ENCODE measurements at regions not wholly inside any gene's neighbourhood (a gene's known extent, or its start where the extent isn't known, plus 50 kb on each side); places are given as distances from the start of the nearest gene placed in this dataset.
"Not testable (repeated sequence)": the region's sequence is repeated elsewhere in the genome, so short reads cannot be mapped to it uniquely, and the experiment has no call there.

DNA sequence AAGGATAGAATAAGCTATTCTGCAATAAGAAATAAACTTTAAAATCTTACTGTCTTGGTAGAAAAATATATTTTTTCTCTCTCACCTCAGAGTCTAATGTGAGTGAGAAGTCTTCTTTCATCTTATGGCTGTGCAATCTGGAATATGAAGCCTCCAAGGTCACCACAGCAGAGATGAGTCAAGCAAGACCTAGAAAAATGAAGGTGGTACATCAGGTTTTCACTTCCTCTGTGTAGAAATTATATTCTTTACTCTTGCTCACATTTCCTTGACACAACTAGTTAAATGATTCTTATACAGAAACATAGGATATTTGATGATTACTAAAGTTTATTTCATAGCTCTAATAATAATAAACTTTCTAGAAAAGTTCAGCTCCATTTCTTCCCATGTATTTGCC is 211.4 kb downstream of the CXXC4 start:
- H3K4me3 ChIP-seq (replicated peaks; ENCODE audit: low read depth, low read length): no peak overlapping the region
- TF ChIP-seq CTCF (IDR thresholded peaks at IDR 0.05; ENCODE audit: low read depth, low read length, missing control alignments): no peak

DNA sequence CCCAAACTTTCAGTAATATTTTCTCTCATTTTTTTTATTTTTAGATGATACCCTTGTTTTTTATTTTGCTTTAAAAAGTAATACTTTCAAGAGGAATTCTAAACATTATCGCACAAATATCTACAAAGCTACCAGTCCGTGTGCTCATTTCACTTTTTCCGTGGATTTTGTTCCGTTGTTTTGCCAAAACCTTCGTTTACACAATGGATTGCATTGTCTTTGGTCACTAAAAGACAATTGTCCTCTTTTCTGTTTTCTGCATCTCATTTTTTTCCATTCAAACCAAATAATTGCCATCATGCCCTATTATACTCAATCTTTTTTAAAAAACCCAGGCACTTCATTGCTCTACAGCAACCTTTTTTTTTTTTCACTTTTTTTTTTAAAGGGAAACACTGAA is 214.9 kb downstream of the CXXC4 start:
- no peak for DNase-seq (ENCODE audit: extremely low read depth, low read depth)
- no peak overlapping the region for H3K4me3 ChIP-seq (replicated peaks; ENCODE audit: low read depth, low read length)
- TF ChIP-seq CTCF (IDR thresholded peaks at IDR 0.05; ENCODE audit: low read depth, low read length, missing control alignments): no peak

More for the DNA sequence above, 211.4 kb downstream of the CXXC4 start:
- no peak for DNase-seq (ENCODE audit: extremely low read depth, low read depth)

- no peak for TF ChIP-seq CTCF (IDR thresholded peaks at IDR 0.05; ENCODE audit: low read depth, low read length, missing control alignments)
- no peak for DNase-seq (ENCODE audit: extremely low read depth, low read depth)
- H3K4me3 ChIP-seq (replicated peaks; ENCODE audit: low read depth, low read length): no peak overlapping the region
Measured at GRCh38 chr4:104272966-104273365, 221.7 kb downstream of the CXXC4 start.

DNA sequence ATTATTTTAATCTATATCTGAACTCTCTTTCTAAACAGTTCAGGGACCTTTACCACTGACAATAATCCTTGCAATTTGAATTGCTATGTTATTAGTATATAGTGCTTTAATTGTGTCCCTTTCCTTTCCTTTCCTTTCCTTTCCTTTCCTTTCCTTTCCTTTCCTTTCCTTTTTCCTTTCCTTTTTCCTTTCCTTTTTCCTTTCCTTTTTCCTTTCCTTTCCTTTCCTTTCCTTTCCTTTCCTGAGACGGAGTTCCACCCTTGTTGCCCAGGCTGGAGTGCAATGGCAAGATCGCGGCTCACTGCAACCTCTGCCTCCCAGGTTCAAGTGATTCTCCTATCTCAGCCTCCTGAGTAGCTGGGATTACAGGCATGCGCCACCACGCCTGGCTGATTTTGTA is 225.1 kb downstream of the CXXC4 start:
- DNase-seq (ENCODE audit: extremely low read depth, low read depth); H3K4me3 ChIP-seq (replicated peaks; ENCODE audit: low read depth, low read length): not testable (repeated sequence)

DNA sequence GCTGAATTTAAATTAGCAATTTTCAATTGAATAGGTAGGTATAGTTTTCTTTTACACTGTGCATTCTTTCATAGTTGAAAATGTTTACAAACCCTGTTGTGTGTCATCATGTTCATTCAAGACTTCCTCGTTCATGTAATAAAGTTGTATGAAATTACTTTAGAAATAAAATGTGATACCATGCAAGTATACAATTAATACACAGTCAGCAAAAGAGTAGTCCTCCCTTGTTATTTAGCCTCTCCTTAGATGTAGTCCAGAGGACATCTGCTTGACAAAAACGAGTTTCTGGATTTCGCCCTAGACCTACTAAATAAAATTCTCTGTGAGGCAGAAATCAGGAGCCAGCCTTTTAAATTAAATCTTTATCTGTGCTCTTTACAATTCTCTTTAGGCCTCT is 231.6 kb downstream of the CXXC4 start:
- DNase-seq (ENCODE audit: extremely low read depth, low read depth): no peak
- no peak overlapping the region for H3K4me3 ChIP-seq (replicated peaks; ENCODE audit: low read depth, low read length)
- TF ChIP-seq CTCF (IDR thresholded peaks at IDR 0.05; ENCODE audit: low read depth, low read length, missing control alignments): no peak

DNA sequence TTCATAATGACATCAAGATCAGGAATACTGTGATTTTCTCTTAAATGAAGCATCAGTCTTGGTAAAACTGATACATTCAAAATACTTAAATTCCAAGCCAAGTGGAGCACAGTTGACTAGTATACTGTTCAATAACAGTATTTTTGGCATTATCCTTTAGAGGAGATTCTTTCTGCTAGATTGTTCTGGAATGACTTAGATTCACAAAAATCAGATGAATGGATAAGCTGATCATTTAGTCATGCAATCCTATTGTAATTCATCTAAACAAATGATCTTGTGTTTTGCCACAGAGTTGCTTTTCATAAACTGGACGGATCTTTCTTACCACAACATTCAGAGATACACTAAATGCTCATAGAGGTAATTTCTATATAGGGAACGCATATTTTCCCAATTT is 232.0 kb downstream of the CXXC4 start:
- no peak for TF ChIP-seq CTCF (IDR thresholded peaks at IDR 0.05; ENCODE audit: low read depth, low read length, missing control alignments)
- no peak for DNase-seq (ENCODE audit: extremely low read depth, low read depth)
- H3K4me3 ChIP-seq (replicated peaks; ENCODE audit: low read depth, low read length): no peak overlapping the region

DNA sequence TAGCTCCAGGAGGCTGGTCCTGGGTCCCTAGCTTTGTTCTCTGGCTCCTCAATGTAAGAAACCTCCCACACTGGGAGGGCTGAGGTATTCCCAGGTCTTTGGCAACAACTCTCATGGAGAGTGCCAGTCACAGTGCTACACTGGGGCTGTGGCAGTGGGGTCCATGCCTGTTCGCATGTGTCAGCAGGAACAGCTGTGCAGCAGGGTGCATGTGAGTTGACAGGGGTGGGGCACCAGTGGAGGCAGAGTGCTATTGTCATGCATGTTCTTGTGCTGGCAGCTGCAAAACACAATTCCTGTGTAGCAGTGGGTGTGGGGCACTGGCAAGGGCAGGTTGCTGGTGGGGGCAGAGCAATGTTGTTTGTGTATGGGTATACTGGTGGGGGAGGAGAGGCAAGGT is 246.0 kb downstream of the CXXC4 start:
- DNase-seq (ENCODE audit: extremely low read depth, low read depth): no peak
- TF ChIP-seq CTCF (IDR thresholded peaks at IDR 0.05; ENCODE audit: low read depth, low read length, missing control alignments): no peak

More for the DNA sequence above, 246.0 kb downstream of the CXXC4 start:
- no peak overlapping the region for H3K4me3 ChIP-seq (replicated peaks; ENCODE audit: low read depth, low read length)

All from HFF-Myc (cell line).